Duodenal mucosa (tissue), 2 donors: ENCODE measurements at regions not wholly inside any gene's neighbourhood (a gene's known extent, or its start where the extent isn't known, plus 50 kb on each side); places are given as distances from the start of the nearest gene placed in this dataset.
"Not testable (repeated sequence)": the region's sequence is repeated elsewhere in the genome, so short reads cannot be mapped to it uniquely, and the experiment has no call there.

Experiments used
- H3K27ac ChIP-seq: one replicate; pipeline ENCODE4 v1.7.0; 2013; ENCODE audit warnings: low read depth, low read length
- H3K27me3 ChIP-seq, 2 donors: one replicate each; pipeline ENCODE4 v1.7.0; 2013; ENCODE audit warnings: low read length in 2 of 2, control low read depth in 1 of 2; ENCODE audit not compliant: insufficient read depth in 2 of 2, control insufficient read depth in 1 of 2
- H3K36me3 ChIP-seq, 2 donors: one replicate each; pipeline ENCODE4 v1.7.0; 2013; ENCODE audit warnings: low read length in 2 of 2, control low read depth in 1 of 2; ENCODE audit not compliant: insufficient read depth in 2 of 2, control insufficient read depth in 1 of 2
- H3K4me1 ChIP-seq, 2 donors: one replicate each; pipeline ENCODE4 v1.7.0; 2013; ENCODE audit warnings: low read length in 2 of 2, control low read depth in 1 of 2; ENCODE audit not compliant: insufficient read depth in 2 of 2, control insufficient read depth in 1 of 2
- H3K4me3 ChIP-seq, 2 donors: one replicate each; pipeline ENCODE4 v1.7.0; 2013; ENCODE audit warnings: low read length in 2 of 2, low read depth in 1 of 2
- H3K9ac ChIP-seq, 2 donors: one replicate each; pipeline ENCODE4 v1.7.0; 2013; ENCODE audit warnings: low read length in 2 of 2, low read depth in 1 of 2
- H3K9me3 ChIP-seq, 2 donors: one replicate each; pipeline ENCODE4 v1.7.0; 2013; ENCODE audit warnings: low read length in 2 of 2, control low read depth in 1 of 2; ENCODE audit not compliant: control insufficient read depth in 1 of 2

DNA sequence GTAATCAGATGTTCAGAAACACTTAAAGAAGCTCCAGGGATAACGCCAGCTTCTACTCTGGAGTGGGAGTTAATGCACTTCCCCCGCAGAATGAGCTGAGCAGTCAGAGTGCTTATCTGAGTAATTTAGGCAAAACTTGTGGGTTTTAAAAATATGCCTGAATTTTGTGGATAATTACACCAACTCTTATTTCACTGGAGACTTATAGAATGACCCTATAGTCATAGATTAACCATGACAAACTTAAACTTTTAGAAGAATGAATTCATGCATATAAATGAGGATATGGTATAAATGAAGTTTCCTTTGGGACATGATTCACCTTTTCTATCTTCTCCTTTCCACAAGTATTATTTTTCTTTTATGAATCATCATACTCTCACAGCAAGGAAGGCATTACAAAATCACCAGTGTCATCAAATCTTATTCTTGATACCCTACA lies 241.1 kb upstream of the FBXO33 start:
- no peaks in the 10 kb centered on the region for H3K36me3 ChIP-seq
- H3K4me3 ChIP-seq, result no peak overlapping the region
- H3K27ac ChIP-seq, result no peak overlapping the region
- H3K4me1 ChIP-seq, result no peaks in the 10 kb centered on the region
- H3K27me3 ChIP-seq, result no peaks in the 10 kb centered on the region
- no peak overlapping the region for H3K9ac ChIP-seq
- H3K9me3 ChIP-seq, result no peaks in the 10 kb centered on the region

DNA sequence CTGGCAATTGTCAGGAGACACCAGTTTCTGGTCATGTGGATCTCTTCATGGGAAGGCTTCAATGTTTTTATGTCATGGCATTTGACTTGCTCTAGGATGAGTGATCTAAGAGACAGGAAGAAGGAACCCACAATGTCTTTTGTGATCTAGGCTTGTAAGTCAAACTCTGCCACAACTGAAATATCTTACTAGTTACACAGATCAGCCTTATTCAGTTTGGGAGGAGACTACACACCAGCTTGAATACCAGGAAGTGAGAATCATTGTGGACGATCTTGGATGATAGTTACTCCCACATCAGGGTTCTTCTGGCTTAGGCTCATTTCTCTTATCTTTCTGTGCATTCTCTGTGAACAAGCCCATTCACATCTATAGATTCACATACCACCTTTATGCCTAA lies 236.2 kb upstream of the FBXO33 start:
- no peaks in the 10 kb centered on the region for H3K9me3 ChIP-seq
- no peak overlapping the region for H3K9ac ChIP-seq
- no peaks in the 10 kb centered on the region for H3K27me3 ChIP-seq
- no peaks in the 10 kb centered on the region for H3K4me1 ChIP-seq
- H3K27ac ChIP-seq, result no peak overlapping the region
- no peaks in the 10 kb centered on the region for H3K36me3 ChIP-seq
- no peak overlapping the region for H3K4me3 ChIP-seq

DNA sequence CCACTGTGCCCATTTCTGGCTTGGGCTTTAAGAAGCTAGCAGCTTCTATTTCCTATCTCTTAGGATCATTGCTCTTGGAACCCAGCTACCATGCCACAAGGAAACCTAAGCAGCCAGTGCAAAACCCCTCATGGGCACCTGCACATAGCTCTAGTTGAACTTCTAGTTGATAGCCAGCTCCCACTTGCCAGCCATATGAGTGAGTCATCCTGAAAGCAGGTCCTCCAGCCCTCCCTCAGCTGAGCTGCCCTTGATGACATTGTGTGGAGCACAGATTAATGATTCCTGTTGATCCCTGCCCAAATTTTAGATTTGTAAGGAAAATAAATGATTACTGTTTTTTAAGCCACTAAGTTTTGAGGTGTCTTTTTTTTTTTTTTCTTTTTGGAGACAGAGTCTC lies 234.2 kb upstream of the FBXO33 start:
- H3K27ac ChIP-seq, result no peak overlapping the region

DNA sequence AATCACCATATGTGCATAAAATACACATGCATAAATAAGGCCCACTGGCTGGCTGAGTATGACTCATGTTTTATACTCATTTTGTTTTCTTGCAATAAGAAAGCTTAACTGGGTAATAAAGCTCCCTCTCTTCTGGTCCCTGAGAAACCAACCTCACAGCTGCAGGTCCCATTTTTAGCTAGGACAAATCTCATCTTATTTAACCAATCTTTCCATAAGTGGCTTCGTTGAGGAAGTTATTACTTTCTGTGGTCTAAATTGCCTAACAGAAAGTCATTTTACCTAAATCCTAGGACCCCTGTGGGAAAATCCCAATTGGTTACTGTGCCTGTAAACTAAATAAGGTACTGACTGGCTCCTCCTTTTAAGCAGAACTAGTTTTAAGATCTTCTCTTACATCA lies 232.8 kb upstream of the FBXO33 start:
- Histone ChIP-seq H3K27ac (no peak overlapping the region), H3K4me1 (no peaks in the 10 kb centered on the region), H3K4me3 (no peak overlapping the region), H3K36me3 (no peaks in the 10 kb centered on the region), H3K27me3 (no peaks in the 10 kb centered on the region), H3K9me3 (peaks cover 0 to 3% of the 10 kb centered on the region in 2 donors), H3K9ac (no peak overlapping the region)

More for the DNA sequence above, 234.2 kb upstream of the FBXO33 start:
- Histone ChIP-seq H3K9ac (no peak overlapping the region), H3K36me3 (no peaks in the 10 kb centered on the region), H3K4me1 (no peaks in the 10 kb centered on the region), H3K27me3 (no peaks in the 10 kb centered on the region), H3K9me3 (peaks cover 0 to 3% of the 10 kb centered on the region in 2 donors), H3K4me3 (no peak overlapping the region)

DNA sequence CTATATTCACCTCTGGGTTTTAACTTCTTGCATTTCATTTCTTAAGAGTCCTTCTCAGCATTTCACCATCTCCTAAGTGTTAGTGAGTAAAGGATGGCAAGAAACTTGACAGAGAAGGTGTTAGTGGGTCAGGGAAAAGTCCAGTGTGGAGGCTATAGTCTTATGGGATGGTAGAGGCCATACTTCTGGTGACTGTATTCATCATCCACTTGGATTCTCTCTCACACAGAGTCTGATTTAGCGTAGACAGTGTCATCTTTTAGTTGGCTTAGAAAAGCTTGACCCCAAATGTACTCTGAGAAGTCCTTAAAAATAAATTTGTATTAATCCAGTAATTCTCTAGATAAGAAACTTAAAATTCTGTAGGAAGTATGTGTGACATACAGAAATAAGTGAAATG lies 232.4 kb upstream of the FBXO33 start:
- no peak overlapping the region for H3K9ac ChIP-seq
- H3K27ac ChIP-seq, result no peak overlapping the region
- H3K27me3 ChIP-seq, result no peaks in the 10 kb centered on the region
- peaks cover 0 to 3% of the 10 kb centered on the region in 2 donors for H3K9me3 ChIP-seq
- no peaks in the 10 kb centered on the region for H3K36me3 ChIP-seq
- H3K4me1 ChIP-seq, result no peaks in the 10 kb centered on the region
- no peak overlapping the region for H3K4me3 ChIP-seq

DNA sequence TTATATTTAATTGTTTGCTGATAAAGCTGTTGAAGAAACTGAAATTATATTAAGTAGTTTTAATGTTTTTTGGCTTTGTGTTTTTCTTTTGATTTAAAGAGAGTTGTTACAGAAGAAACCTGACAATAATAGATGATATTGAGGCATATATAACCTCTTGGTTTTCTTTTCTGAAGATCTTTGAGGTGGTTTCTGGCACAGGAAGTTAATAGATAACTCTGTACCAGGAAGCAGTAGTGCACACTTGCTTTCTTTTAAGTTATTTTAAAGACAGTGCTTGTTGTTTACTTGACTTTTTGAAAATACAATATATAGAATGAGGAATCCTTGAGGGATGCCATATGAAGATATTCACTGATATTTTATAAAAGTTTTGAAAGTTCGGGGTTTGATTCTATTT lies 209.0 kb upstream of the FBXO33 start:
- no peak overlapping the region for H3K9ac ChIP-seq

DNA sequence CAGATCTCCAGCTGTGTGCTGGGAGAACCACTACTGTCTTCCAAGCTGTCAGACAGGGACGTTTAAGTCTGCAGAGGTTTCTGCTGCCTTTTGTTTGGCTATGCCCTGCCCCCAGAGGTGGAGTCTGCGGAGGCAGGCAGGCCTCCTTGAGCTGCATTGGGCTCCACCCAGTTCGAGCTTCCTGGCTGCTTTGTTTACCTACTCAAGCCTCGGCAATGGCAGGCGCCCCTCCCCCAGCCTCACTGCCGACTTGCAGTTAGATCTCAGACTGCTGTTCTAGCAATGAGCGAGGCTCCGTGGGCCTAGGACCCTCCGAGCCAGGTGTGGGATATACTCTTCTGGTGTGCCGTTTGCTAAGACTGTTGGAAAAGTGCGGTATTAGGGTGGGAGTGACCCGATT lies 206.8 kb upstream of the FBXO33 start:
- not testable (repeated sequence) for H3K27me3 ChIP-seq, H3K9ac ChIP-seq, H3K36me3 ChIP-seq, H3K4me1 ChIP-seq, H3K9me3 ChIP-seq, H3K27ac ChIP-seq, H3K4me3 ChIP-seq

More for the DNA sequence above, 209.0 kb upstream of the FBXO33 start:
- H3K4me3 ChIP-seq, result no peak overlapping the region
- peaks cover 0 to 2% of the 10 kb centered on the region in 2 donors for H3K9me3 ChIP-seq
- no peak overlapping the region for H3K27ac ChIP-seq
- H3K27me3 ChIP-seq, result no peaks in the 10 kb centered on the region
- H3K4me1 ChIP-seq, result no peaks in the 10 kb centered on the region
- H3K36me3 ChIP-seq, result no peaks in the 10 kb centered on the region

DNA sequence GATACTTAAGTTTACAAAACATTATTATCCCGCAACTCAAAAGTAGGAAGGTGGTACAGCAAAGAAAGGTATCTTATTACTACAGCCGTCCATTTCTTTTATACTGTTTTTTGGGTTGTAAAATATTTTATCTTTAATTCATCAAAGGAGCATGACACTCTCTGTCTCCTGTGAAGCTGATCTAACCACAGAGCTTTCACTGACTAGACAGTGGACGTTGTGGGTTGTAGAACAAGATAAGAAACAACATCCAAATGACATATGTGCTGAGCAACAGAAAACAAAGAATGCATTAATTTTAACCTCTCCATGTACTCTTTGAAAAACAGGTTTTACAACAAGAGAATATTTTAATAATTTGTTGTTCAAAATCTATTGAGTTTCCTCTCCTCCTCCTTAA lies 195.9 kb upstream of the FBXO33 start:
- no peak overlapping the region for H3K27ac ChIP-seq
- no peaks in the 10 kb centered on the region for H3K36me3 ChIP-seq
- H3K27me3 ChIP-seq, result no peaks in the 10 kb centered on the region
- peaks cover 0 to 4% of the 10 kb centered on the region in 2 donors for H3K9me3 ChIP-seq
- H3K4me3 ChIP-seq, result no peak overlapping the region
- H3K4me1 ChIP-seq, result no peaks in the 10 kb centered on the region
- no peak overlapping the region for H3K9ac ChIP-seq

DNA sequence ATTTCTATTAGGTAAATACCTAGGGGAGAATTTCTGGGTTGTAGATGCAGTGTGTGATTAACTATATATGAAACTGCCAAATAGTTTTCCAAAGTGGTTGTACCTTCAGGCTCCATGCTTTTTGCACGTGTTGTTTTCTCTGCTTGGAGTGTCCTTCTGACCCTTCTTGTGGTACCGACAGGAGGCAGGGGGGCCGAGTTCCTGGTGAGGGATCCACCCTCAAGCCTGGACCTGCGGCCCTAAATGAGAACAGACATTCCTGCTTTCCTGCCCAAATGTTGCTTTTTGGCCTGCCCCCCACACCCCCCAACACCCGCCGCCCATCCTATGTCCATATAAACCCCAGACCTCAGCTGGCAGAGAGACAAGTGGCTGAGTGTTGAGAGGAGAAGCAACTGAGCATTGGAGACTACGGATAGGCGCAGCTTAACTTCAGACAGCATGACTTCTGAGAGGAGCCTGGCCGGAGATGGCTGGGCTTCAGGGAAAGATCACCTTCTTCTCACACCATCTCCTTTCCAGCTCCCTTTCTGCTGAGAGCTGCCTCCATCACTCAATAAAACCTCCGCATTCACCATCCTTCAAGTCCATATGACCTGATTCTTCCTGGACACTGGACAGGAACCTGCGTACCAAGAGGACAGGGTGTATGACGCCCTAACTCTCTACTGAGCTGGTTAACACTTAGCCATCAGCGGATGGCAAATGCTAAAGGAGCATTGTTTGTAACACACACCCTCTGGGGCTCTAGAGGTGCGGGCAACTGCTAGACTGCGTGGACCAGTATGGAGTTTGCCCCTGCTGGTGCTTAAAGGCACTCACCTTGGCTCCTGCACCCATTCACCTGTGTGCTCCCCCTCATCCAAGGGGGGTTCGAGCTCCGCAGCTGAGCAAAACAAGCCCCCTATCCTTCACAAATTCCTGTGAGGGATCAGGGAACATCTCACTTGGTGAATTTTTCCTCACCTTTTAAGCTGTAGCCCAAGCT lies 194.7 kb upstream of the FBXO33 start:
- H3K9me3 ChIP-seq, result peaks cover 2 to 6% of the 10 kb centered on the region in 2 donors
- H3K4me1 ChIP-seq, result no peaks in the 10 kb centered on the region
- H3K9ac ChIP-seq, result no peak overlapping the region
- no peak overlapping the region for H3K4me3 ChIP-seq
- no peaks in the 10 kb centered on the region for H3K36me3 ChIP-seq
- no peak overlapping the region for H3K27ac ChIP-seq
- no peaks in the 10 kb centered on the region for H3K27me3 ChIP-seq

DNA sequence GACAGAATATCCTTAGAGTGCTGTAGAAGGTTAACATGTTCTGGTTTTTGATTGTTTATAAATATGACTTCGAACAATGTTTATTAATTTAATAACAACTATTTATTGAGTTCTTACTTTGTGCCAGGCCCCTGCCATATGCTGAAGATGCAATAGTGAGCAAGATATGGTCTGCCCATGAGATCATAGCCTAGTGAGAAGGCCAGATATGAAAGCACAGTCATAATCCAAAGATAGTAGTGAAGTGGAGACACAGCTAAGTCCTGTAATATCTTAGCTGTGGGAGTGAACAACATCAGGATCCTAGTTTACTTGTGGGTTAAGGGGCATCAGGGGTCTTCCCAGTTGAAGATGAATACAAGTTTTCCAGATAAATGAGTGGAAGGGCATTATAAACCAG lies 189.4 kb upstream of the FBXO33 start:
- H3K4me3 ChIP-seq, result no peak overlapping the region
- H3K9me3 ChIP-seq, result peaks cover 0 to 8% of the 10 kb centered on the region in 2 donors
- H3K4me1 ChIP-seq, result no peaks in the 10 kb centered on the region
- no peaks in the 10 kb centered on the region for H3K36me3 ChIP-seq
- no peak overlapping the region for H3K27ac ChIP-seq
- H3K27me3 ChIP-seq, result no peaks in the 10 kb centered on the region
- H3K9ac ChIP-seq, result no peak overlapping the region
